CD4-positive, CD25-positive, alpha-beta regulatory T cell (primary cell): ENCODE measurements at regions not wholly inside any gene's neighbourhood (a gene's known extent, or its start where the extent isn't known, plus 50 kb on each side); places are given as distances from the start of the nearest gene placed in this dataset.

Experiments used
- ATAC-seq, 2 donors: fragments of 150-1000 bp; cut with Tn5 transposase; one replicate each; pipeline ENCODE4 v1.10.0; 2021; ENCODE audit warnings: low read depth in 2 of 2, moderate number of reproducible peaks in 2 of 2, moderate library complexity in 1 of 2
- DNase-seq, 3 donors: peaks; one replicate each; pipeline versions ENCODE4 v3.0.0 to v3.0.0-alpha.2; 2012 to 2022; ENCODE audit warnings: mixed read lengths in 1 of 3
- H3K27ac ChIP-seq: one replicate; pipeline ENCODE4 v1.7.0; 2013; ENCODE audit warnings: mild to moderate bottlenecking, low read length; ENCODE audit not compliant: insufficient read depth, poor library complexity, severe bottlenecking
- H3K27me3 ChIP-seq: one replicate; pipeline ENCODE4 v1.7.0; 2013; ENCODE audit warnings: low read length; ENCODE audit not compliant: control insufficient read depth, insufficient read depth
- H3K36me3 ChIP-seq: one replicate; pipeline ENCODE4 v1.7.0; 2013; ENCODE audit warnings: mild to moderate bottlenecking, low read length, moderate library complexity; ENCODE audit not compliant: control insufficient read depth, insufficient read depth
- H3K4me1 ChIP-seq: 2 replicates; pipeline ENCODE4 v1.7.0; 2013; ENCODE audit warnings: mild to moderate bottlenecking, low read length; ENCODE audit not compliant: insufficient read depth, control insufficient read depth, poor library complexity, severe bottlenecking
- H3K4me3 ChIP-seq: one replicate; pipeline ENCODE4 v1.7.0; 2013; ENCODE audit warnings: low read depth, mild to moderate bottlenecking, low read length, moderate library complexity
- H3K9me3 ChIP-seq, 2 experiments: 1 replicate in 1 of 2; 2 replicates in 1 of 2; pipeline ENCODE4 v1.7.0; 2013; ENCODE audit warnings: low read length in 2 of 2, mild to moderate bottlenecking in 1 of 2, moderate library complexity in 1 of 2; ENCODE audit not compliant: control insufficient read depth in 2 of 2
- H3K27ac Mint-ChIP-seq, 3 donors: one replicate each; pipeline ENCODE4 v1.8.0; 2020 to 2022; ENCODE audit warnings: mild to moderate bottlenecking in 3 of 3, mixed read lengths in 3 of 3, moderate library complexity in 2 of 3
- H3K27me3 Mint-ChIP-seq: one replicate; pipeline ENCODE4 v1.8.0; 2022; ENCODE audit warnings: mild to moderate bottlenecking, mixed read lengths
- H3K36me3 Mint-ChIP-seq: one replicate; pipeline ENCODE4 v1.8.0; 2020; ENCODE audit warnings: mixed read lengths
- H3K4me1 Mint-ChIP-seq, 4 donors: one replicate each; pipeline ENCODE4 v1.8.0; 2020 to 2022; ENCODE audit warnings: mixed read lengths in 4 of 4, mild to moderate bottlenecking in 1 of 4
- H3K4me3 Mint-ChIP-seq, 4 donors: one replicate each; pipeline ENCODE4 v1.8.0; 2020 to 2022; ENCODE audit warnings: mild to moderate bottlenecking in 4 of 4, mixed read lengths in 4 of 4, moderate library complexity in 3 of 4
- H3K9me3 Mint-ChIP-seq, 7 donors: one replicate each; pipeline ENCODE4 v1.8.0; 2020 to 2022; ENCODE audit warnings: mixed read lengths in 7 of 7, mild to moderate bottlenecking in 3 of 7, moderate library complexity in 2 of 7

GRCh38 chr2:137838255-137839092, 125.8 kb upstream of the HNMT start:
- Mint-ChIP-seq H3K36me3 (no peaks in the 10 kb centered on the region), H3K27ac (peak overlapping the region in 1 of 3 donors; percentile 15), H3K27me3 (peaks cover 8% of the 10 kb centered on the region), H3K9me3 (no peaks in the 10 kb centered on the region), H3K4me1 (peaks cover 0 to 4% (median 0%) of the 10 kb centered on the region in 4 donors), H3K4me3 (no peak overlapping the region)
- Histone ChIP-seq H3K4me3 (no peak overlapping the region), H3K4me1 (no peaks in the 10 kb centered on the region), H3K27me3 (no peaks in the 10 kb centered on the region), H3K36me3 (no peaks in the 10 kb centered on the region), H3K9me3 (no peaks in the 10 kb centered on the region), H3K27ac (no peak overlapping the region)
- ATAC-seq: no peak
- DNase-seq: peak in 2 of 3 donors; percentile 24 to 37

GRCh38 chr2:137842430-137842829, 121.8 kb upstream of the HNMT start:
- Histone ChIP-seq H3K9me3 (peaks cover 0 to 2% of the 10 kb centered on the region in 2 experiments), H3K4me3 (no peak overlapping the region), H3K4me1 (no peaks in the 10 kb centered on the region), H3K36me3 (no peaks in the 10 kb centered on the region), H3K27me3 (no peaks in the 10 kb centered on the region), H3K27ac (no peak overlapping the region)
- ATAC-seq (no peak), DNase-seq (no peak)
- Mint-ChIP-seq H3K27me3 (peaks cover 8% of the 10 kb centered on the region), H3K4me3 (no peak overlapping the region), H3K27ac (no peak overlapping the region), H3K4me1 (peaks cover 0 to 4% (median 0%) of the 10 kb centered on the region in 4 donors), H3K9me3 (peaks cover 0 to 5% (median 0%) of the 10 kb centered on the region in 7 donors), H3K36me3 (no peaks in the 10 kb centered on the region)

- peaks cover 0 to 4% (median 0%) of the 10 kb centered on the region in 4 donors for H3K4me1 Mint-ChIP-seq
- DNase-seq (no peak), ATAC-seq (no peak)
- no peaks in the 10 kb centered on the region for H3K36me3 Mint-ChIP-seq
- Histone ChIP-seq H3K27ac (no peak overlapping the region), H3K4me3 (no peak overlapping the region), H3K36me3 (no peaks in the 10 kb centered on the region), H3K9me3 (peaks cover 0 to 2% of the 10 kb centered on the region in 2 experiments), H3K27me3 (no peaks in the 10 kb centered on the region), H3K4me1 (no peaks in the 10 kb centered on the region)
- H3K9me3 Mint-ChIP-seq: peaks cover 0 to 5% (median 0%) of the 10 kb centered on the region in 7 donors
- peaks cover 8% of the 10 kb centered on the region for H3K27me3 Mint-ChIP-seq
- H3K27ac Mint-ChIP-seq: no peak overlapping the region
- H3K4me3 Mint-ChIP-seq: no peak overlapping the region
Observed at GRCh38 chr2:137842952-137843351, 121.3 kb upstream of the HNMT start.

GRCh38 chr2:137845422-137845821, 118.9 kb upstream of the HNMT start:
- H3K27me3 ChIP-seq: no peaks in the 10 kb centered on the region
- H3K4me3 Mint-ChIP-seq: no peak overlapping the region
- H3K9me3 Mint-ChIP-seq: peaks cover 0 to 5% (median 0%) of the 10 kb centered on the region in 7 donors

GRCh38 chr2:137846993-137847392, 117.3 kb upstream of the HNMT start:
- Mint-ChIP-seq H3K4me1 (no peaks in the 10 kb centered on the region), H3K27me3 (peaks cover 4% of the 10 kb centered on the region), H3K9me3 (peaks cover 0 to 5% (median 0%) of the 10 kb centered on the region in 7 donors), H3K4me3 (no peak overlapping the region), H3K36me3 (no peaks in the 10 kb centered on the region), H3K27ac (no peak overlapping the region)
- peaks cover 0 to 2% of the 10 kb centered on the region in 2 experiments for H3K9me3 ChIP-seq
- H3K36me3 ChIP-seq: no peaks in the 10 kb centered on the region
- ATAC-seq: no peak
- no peak overlapping the region for H3K4me3 ChIP-seq
- no peaks in the 10 kb centered on the region for H3K4me1 ChIP-seq
- H3K27ac ChIP-seq: no peak overlapping the region
- no peaks in the 10 kb centered on the region for H3K27me3 ChIP-seq
- no peak for DNase-seq

More at GRCh38 chr2:137845422-137845821, 118.9 kb upstream of the HNMT start:
- ATAC-seq: no peak
- peaks cover 4% of the 10 kb centered on the region for H3K27me3 Mint-ChIP-seq
- Histone ChIP-seq H3K36me3 (no peaks in the 10 kb centered on the region), H3K4me1 (no peaks in the 10 kb centered on the region), H3K27ac (no peak overlapping the region), H3K4me3 (no peak overlapping the region), H3K9me3 (peaks cover 0 to 2% of the 10 kb centered on the region in 2 experiments)
- no peaks in the 10 kb centered on the region for H3K4me1 Mint-ChIP-seq
- no peaks in the 10 kb centered on the region for H3K36me3 Mint-ChIP-seq
- H3K27ac Mint-ChIP-seq: no peak overlapping the region
- no peak for DNase-seq

- Histone ChIP-seq H3K9me3 (peaks cover 0 to 2% of the 10 kb centered on the region in 2 experiments), H3K27ac (no peak overlapping the region), H3K27me3 (no peaks in the 10 kb centered on the region), H3K36me3 (no peaks in the 10 kb centered on the region), H3K4me3 (no peak overlapping the region), H3K4me1 (no peaks in the 10 kb centered on the region)
- H3K27ac Mint-ChIP-seq: no peak overlapping the region
- H3K4me1 Mint-ChIP-seq: no peaks in the 10 kb centered on the region
- peaks cover 0 to 8% (median 0%) of the 10 kb centered on the region in 7 donors for H3K9me3 Mint-ChIP-seq
- H3K27me3 Mint-ChIP-seq: peaks cover 4% of the 10 kb centered on the region
- H3K4me3 Mint-ChIP-seq: no peak overlapping the region
- DNase-seq (no peak), ATAC-seq (no peak)
- H3K36me3 Mint-ChIP-seq: no peaks in the 10 kb centered on the region
Observed at GRCh38 chr2:137847443-137847842, 116.8 kb upstream of the HNMT start.

GRCh38 chr2:137857881-137858280, 106.4 kb upstream of the HNMT start:
- Mint-ChIP-seq H3K4me3 (no peak overlapping the region), H3K9me3 (peaks cover 0 to 2% (median 0%) of the 10 kb centered on the region in 7 donors), H3K27me3 (peaks cover 10% of the 10 kb centered on the region), H3K4me1 (no peaks in the 10 kb centered on the region), H3K27ac (no peak overlapping the region), H3K36me3 (no peaks in the 10 kb centered on the region)
- DNase-seq: no peak
- no peak overlapping the region for H3K27ac ChIP-seq
- H3K9me3 ChIP-seq: no peaks in the 10 kb centered on the region
- H3K4me1 ChIP-seq: no peaks in the 10 kb centered on the region
- no peak for ATAC-seq
- H3K4me3 ChIP-seq: no peak overlapping the region
- H3K27me3 ChIP-seq: no peaks in the 10 kb centered on the region
- H3K36me3 ChIP-seq: no peaks in the 10 kb centered on the region

GRCh38 chr2:137862651-137863050, 101.6 kb upstream of the HNMT start:
- H3K27ac ChIP-seq: no peak overlapping the region
- no peak for DNase-seq
- Mint-ChIP-seq H3K9me3 (peaks cover 0 to 1% (median 0%) of the 10 kb centered on the region in 7 donors), H3K36me3 (no peaks in the 10 kb centered on the region), H3K27ac (no peak overlapping the region), H3K4me1 (no peaks in the 10 kb centered on the region), H3K27me3 (peaks cover 6% of the 10 kb centered on the region), H3K4me3 (no peak overlapping the region)
- H3K9me3 ChIP-seq: no peaks in the 10 kb centered on the region
- no peaks in the 10 kb centered on the region for H3K27me3 ChIP-seq
- no peaks in the 10 kb centered on the region for H3K36me3 ChIP-seq
- H3K4me1 ChIP-seq: no peaks in the 10 kb centered on the region
- no peak overlapping the region for H3K4me3 ChIP-seq
- ATAC-seq: no peak
